PC-3 (cell line): ENCODE measurements at regions not wholly inside any gene's neighbourhood (a gene's known extent, or its start where the extent isn't known, plus 50 kb on each side); places are given as distances from the start of the nearest gene placed in this dataset.

Experiments used
- ATAC-seq: fragments of 200-7000 bp; cut with Tn5 transposase; 2 replicates; pipeline ENCODE4 v1.9.1; 2020; ENCODE audit warnings: mild to moderate bottlenecking, moderate library complexity
- BruUV-seq: library from RNA; stranded (reverse); fragments of 400-500 nt; replicated peaks from 2 replicates; lab custom pipeline; 2021; lab: Mats Ljungman, UMichigan
- CTCF ChIA-PET: fragments of 300-600 bp; sonication (Branson Sonifier 250); formaldehyde crosslinking; loops from one replicate; lab custom pipeline; 2022; ENCODE audit warnings: antibody characterized with exemption; lab: Charles Lee
- POLR2A ChIA-PET: fragments of 300-600 bp; sonication (Branson Sonifier 250); formaldehyde crosslinking; loops from one replicate; lab custom pipeline; 2022; ENCODE audit warnings: antibody characterized with exemption; ENCODE audit not compliant: unreplicated experiment; lab: Charles Lee
- DNase-seq: peaks from one replicate; pipeline ENCODE4 v3.0.0-alpha.2; 2015
- H2AFZ ChIP-seq: fragments of 300-600 bp; sonication (generic); 2 replicates; pipeline ENCODE4 v1.6.0; 2016; ENCODE audit warnings: antibody characterized with exemption, low read length
- H3F3A ChIP-seq: fragments of 300-600 bp; sonication (generic); one replicate; pipeline ENCODE4 v1.6.0; 2017; ENCODE audit warnings: antibody characterized with exemption, low read length, control low read depth, mild to moderate bottlenecking; ENCODE audit not compliant: unreplicated experiment
- H3K27ac ChIP-seq: fragments of 300-600 bp; sonication (generic); 2 replicates; pipeline ENCODE4 v1.5.1; 2016; ENCODE audit warnings: mild to moderate bottlenecking, low read length
- H3K27me3 ChIP-seq: fragments of 300-600 bp; sonication (generic); 2 replicates; pipeline ENCODE4 v1.6.1; 2016; ENCODE audit warnings: low read length, mixed read lengths
- H3K36me3 ChIP-seq: fragments of 300-600 bp; sonication (generic); 2 replicates; pipeline ENCODE4 v1.6.1; 2016; ENCODE audit warnings: low read depth, mixed run types, low read length, mixed read lengths
- H3K4me1 ChIP-seq: fragments of 300-600 bp; sonication (generic); 2 replicates; pipeline ENCODE4 v1.5.1; 2016; ENCODE audit warnings: low read length; ENCODE audit not compliant: insufficient read depth
- H3K4me2 ChIP-seq: fragments of 300-600 bp; sonication (generic); 2 replicates; pipeline ENCODE4 v1.6.0; 2016; ENCODE audit warnings: low read length
- H3K4me3 ChIP-seq: fragments of 300-600 bp; sonication (generic); 2 replicates; pipeline ENCODE4 v1.5.1; 2016; ENCODE audit warnings: mild to moderate bottlenecking, low read length, mixed read lengths
- H3K79me2 ChIP-seq: fragments of 300-600 bp; sonication (generic); 2 replicates; pipeline ENCODE4 v1.6.1; 2017; ENCODE audit warnings: low read length, mixed read lengths
- H3K9ac ChIP-seq: fragments of 300-600 bp; sonication (generic); 2 replicates; pipeline ENCODE4 v1.6.0; 2016; ENCODE audit warnings: mild to moderate bottlenecking, low read length
- H3K9me2 ChIP-seq: fragments of 300-600 bp; sonication (generic); replicated peaks from 2 replicates; pipeline ENCODE4 v1.6.1; 2016; ENCODE audit warnings: mixed run types, low read length, mixed read lengths
- H3K9me3 ChIP-seq: fragments of 300-600 bp; sonication (generic); 2 replicates; pipeline ENCODE4 v1.6.1; 2016; ENCODE audit warnings: low read length, mixed read lengths
- H4K20me1 ChIP-seq: fragments of 300-600 bp; sonication (generic); 2 replicates; pipeline ENCODE4 v1.6.1; 2016; ENCODE audit warnings: low read length, mixed read lengths
- CTCF ChIP-seq: fragments of 300-600 bp; sonication (generic); conservative IDR thresholded peaks from 2 replicates; pipeline ENCODE4 v1.5.1; 2017; ENCODE audit warnings: antibody characterized with exemption, low read depth, mild to moderate bottlenecking, low read length
- EZH2 ChIP-seq: fragments of 300-600 bp; sonication (generic); IDR thresholded peaks from one replicate; pipeline ENCODE4 v1.6.1; 2017; ENCODE audit warnings: antibody characterized with exemption, mild to moderate bottlenecking, low read length; ENCODE audit not compliant: unreplicated experiment
- EZH2phosphoT487 ChIP-seq: fragments of 300-600 bp; sonication (generic); IDR thresholded peaks from 2 replicates; pipeline ENCODE4 v1.6.1; 2018; ENCODE audit warnings: mild to moderate bottlenecking, antibody characterized with exemption, low read length, borderline replicate concordance
- intact Hi-C: fragments of 100-400 bp; cut with micrococcal nuclease; formaldehyde crosslinking; loops from 2 replicates; pipeline ENCODE4 v1.9.0; 2023

GRCh38 chr9:135253305-135254004 is 166.0 kb downstream of the OLFM1 start:
- Histone ChIP-seq H3K4me3 (no peak overlapping the region), H3K79me2 (no peaks in the 10 kb centered on the region), H3K9ac (no peak overlapping the region), H3K27me3 (no peaks in the 10 kb centered on the region), H3K4me1 (no peaks in the 10 kb centered on the region), H3K4me2 (no peak overlapping the region), H3K9me2 (no peaks in the 10 kb centered on the region), H2AFZ (no peak overlapping the region), H3F3A (no peaks in the 10 kb centered on the region), H3K27ac (no peak overlapping the region), H4K20me1 (no peaks in the 10 kb centered on the region), H3K36me3 (no peaks in the 10 kb centered on the region), H3K9me3 (no peaks in the 10 kb centered on the region)
- ChIA-PET POLR2A (no interaction called here), CTCF (no interaction called here)
- DNase-seq (no peak), ATAC-seq (no peak)
- intact Hi-C loops = no loop called here
- BruUV-seq = no TSS peak
- TF ChIP-seq EZH2phosphoT487 (no peak), EZH2 (no peak), CTCF (no peak)

- Histone ChIP-seq H3K27me3 (no peaks in the 10 kb centered on the region), H3K36me3 (no peaks in the 10 kb centered on the region), H3K9me2 (no peaks in the 10 kb centered on the region), H2AFZ (no peak overlapping the region), H3K4me1 (no peaks in the 10 kb centered on the region), H3K4me3 (no peak overlapping the region), H3K27ac (no peak overlapping the region), H4K20me1 (no peaks in the 10 kb centered on the region), H3K4me2 (no peak overlapping the region), H3K79me2 (no peaks in the 10 kb centered on the region), H3K9me3 (no peaks in the 10 kb centered on the region), H3K9ac (no peak overlapping the region), H3F3A (no peaks in the 10 kb centered on the region)
- CTCF ChIA-PET = no interaction called here
- intact Hi-C loops = no loop called here
- TF ChIP-seq EZH2phosphoT487 (no peak), CTCF (no peak), EZH2 (no peak)
- POLR2A ChIA-PET = no interaction called here
- ATAC-seq (no peak), DNase-seq (no peak)
- BruUV-seq = no TSS peak
These were observed 166.9 kb downstream of the OLFM1 start for GRCh38 chr9:135254176-135255032.
